A549 (cell line): ENCODE measurements at regions not wholly inside any gene's neighbourhood (a gene's known extent, or its start where the extent isn't known, plus 50 kb on each side); places are given as distances from the start of the nearest gene placed in this dataset.

Experiments
- ATAC-seq, 2 experiments: fragments of 200-7000 bp in 1 of 2; fragments of >200 bp in 1 of 2; cut with Nextera tagmentation in 1 of 2; cut with Tn5 transposase in 1 of 2; 3 replicates each; pipeline versions ENCODE4 v1.8.0 to v1.9.1; 2018 to 2020; ENCODE audit warnings: mild to moderate bottlenecking in 1 of 2, moderate library complexity in 1 of 2
- CTCF ChIA-PET: fragments of 300-600 bp; sonication (Branson Sonifier 250); formaldehyde crosslinking; extraction: SDS; loops from one replicate; lab custom pipeline; 2021; ENCODE audit warnings: antibody characterized with exemption, inconsistent platforms; lab: Yijun Ruan, JAX
- POLR2A ChIA-PET: fragments of 350-600 bp; formaldehyde crosslinking; extraction: SDS; loops from one replicate; lab custom pipeline; 2021; ENCODE audit warnings: antibody characterized with exemption, inconsistent platforms; lab: Yijun Ruan, JAX
- DNase-seq, 2 experiments: peaks; one replicate each; pipeline versions ENCODE4 v3.0.0 to v3.0.0-alpha.2; 2011 to 2016; ENCODE audit warnings: low read depth in 1 of 2, low spot score in 1 of 2
- FAIRE-seq: peaks from 2 replicates; lab custom pipeline; 2011; peaks lifted over from hg19 to GRCh38; lab: Jason Lieb, UNC
- H3K27ac ChIP-seq, 2 experiments: fragments of >200 bp; sonication (Bioruptor Twin); formaldehyde crosslinking; 3 replicates each; pipeline ENCODE4 v1.5.1; 2016 to 2017
- H3K4me1 ChIP-seq: fragments of >200 bp; sonication (Bioruptor Twin); formaldehyde crosslinking; 3 replicates; pipeline ENCODE4 v1.6.1; 2016
- H3K4me2 ChIP-seq: fragments of >200 bp; sonication (Bioruptor Twin); formaldehyde crosslinking; 3 replicates; pipeline ENCODE4 v1.6.1; 2016
- H3K4me3 ChIP-seq: fragments of >200 bp; sonication (Bioruptor Twin); formaldehyde crosslinking; 3 replicates; pipeline ENCODE4 v1.5.1; 2016
- H3K9me3 ChIP-seq: fragments of >200 bp; sonication (Bioruptor Twin); formaldehyde crosslinking; 3 replicates; pipeline ENCODE4 v1.6.1; 2016
- CBX8 ChIP-seq: fragments of 200-600 bp; sonication (generic); IDR thresholded peaks from 2 replicates; pipeline ENCODE4 v1.6.1; 2016
- CEBPB ChIP-seq, 2 experiments: fragments of >200 bp in 1 of 2; sonication (Bioruptor Twin) in 1 of 2; formaldehyde crosslinking in 1 of 2; IDR thresholded peaks; 2 replicates each; pipeline ENCODE4 v1.6.1; 2012 to 2016
- CTCF ChIP-seq: fragments of >200 bp; sonication (Bioruptor Twin); formaldehyde crosslinking; IDR thresholded peaks from 3 replicates; pipeline ENCODE4 v1.5.1; 2016
- E2F6 ChIP-seq: IDR thresholded peaks from 2 replicates; pipeline ENCODE4 v1.6.1; 2012; ENCODE audit warnings: low read depth, borderline replicate concordance
- EHF ChIP-seq: fragments of 250-450 bp; sonication (Bioruptor Pico); IDR thresholded peaks from 2 replicates; pipeline ENCODE4 v1.5.0; 2020; ENCODE audit warnings: mild to moderate bottlenecking
- EHMT2 ChIP-seq: fragments of 200-600 bp; sonication (generic); IDR thresholded peaks from 2 replicates; pipeline ENCODE4 v1.6.1; 2016; ENCODE audit warnings: antibody characterized with exemption, low read depth, mild to moderate bottlenecking, moderate library complexity
- ELK1 ChIP-seq: fragments of 150-350 bp; IDR thresholded peaks from 2 replicates; pipeline ENCODE4 v1.6.1; 2014; ENCODE audit warnings: low read depth, mild to moderate bottlenecking, low read length
- EP300 ChIP-seq, 2 experiments: fragments of >200 bp; sonication (Bioruptor Twin); formaldehyde crosslinking; IDR thresholded peaks; 2 replicates in 1 of 2; 3 replicates in 1 of 2; pipeline ENCODE4 v1.6.1; 2016 to 2017
- ESRRA ChIP-seq: fragments of 150-350 bp; IDR thresholded peaks from 2 replicates; pipeline ENCODE4 v1.6.1; 2014; ENCODE audit warnings: mild to moderate bottlenecking, low read length, borderline replicate concordance
- FOSL2 ChIP-seq, 2 experiments: fragments of 450-650 bp in 1 of 2; fragments of >200 bp in 1 of 2; sonication (Bioruptor Twin) in 1 of 2; formaldehyde crosslinking; IDR thresholded peaks; 2 replicates each; pipeline versions ENCODE4 v1.5.0 to v1.6.1; 2016 to 2020; ENCODE audit warnings: mild to moderate bottlenecking in 1 of 2, moderate library complexity in 1 of 2
- GATA3 ChIP-seq: IDR thresholded peaks from 2 replicates; pipeline ENCODE4 v1.6.1; 2012; ENCODE audit warnings: borderline replicate concordance
- HOXB13 ChIP-seq: fragments of 250-450 bp; sonication (Bioruptor Pico); IDR thresholded peaks from 2 replicates; pipeline ENCODE4 v1.5.0; 2020; ENCODE audit warnings: low read depth, mild to moderate bottlenecking, moderate library complexity
- HOXB5 ChIP-seq: fragments of 250-450 bp; sonication (Bioruptor Pico); IDR thresholded peaks from 2 replicates; pipeline ENCODE4 v1.5.0; 2020; ENCODE audit warnings: mild to moderate bottlenecking, moderate library complexity
- JUN ChIP-seq, 2 experiments: fragments of >200 bp; sonication (Bioruptor Twin); formaldehyde crosslinking; IDR thresholded peaks; 2 replicates in 1 of 2; 3 replicates in 1 of 2; pipeline ENCODE4 v1.6.1; 2016 to 2017
- JUNB ChIP-seq: fragments of >200 bp; sonication (Bioruptor Twin); formaldehyde crosslinking; IDR thresholded peaks from 2 replicates; pipeline ENCODE4 v1.6.1; 2016
- KDM1A ChIP-seq: fragments of 200-600 bp; sonication (generic); IDR thresholded peaks from 2 replicates; pipeline ENCODE4 v1.6.1; 2016; ENCODE audit warnings: low read depth, mild to moderate bottlenecking
- MAX ChIP-seq: IDR thresholded peaks from 2 replicates; pipeline ENCODE4 v1.6.1; 2012
- POLR2AphosphoS2 ChIP-seq: conservative IDR thresholded peaks from 2 replicates; pipeline ENCODE4 v1.6.1; 2012; ENCODE audit warnings: low read length, improper control_type of control experiment, inconsistent platforms
- RAD21 ChIP-seq, 2 experiments: fragments of >200 bp in 1 of 2; sonication (Bioruptor Twin) in 1 of 2; formaldehyde crosslinking in 1 of 2; IDR thresholded peaks in 1 of 2; conservative IDR thresholded peaks in 1 of 2; 2 replicates in 1 of 2; 3 replicates in 1 of 2; pipeline ENCODE4 v1.6.1; 2012 to 2018; ENCODE audit warnings: inconsistent platforms in 1 of 2
- RARB ChIP-seq: fragments of 250-450 bp; sonication (Bioruptor Pico); IDR thresholded peaks from 2 replicates; pipeline ENCODE4 v1.8.0; 2021; ENCODE audit warnings: mild to moderate bottlenecking, moderate library complexity
- RCOR1 ChIP-seq: fragments of 150-350 bp; IDR thresholded peaks from 2 replicates; pipeline ENCODE4 v1.6.1; 2014; ENCODE audit warnings: antibody characterized with exemption, low read length, low read depth
- REST ChIP-seq: fragments of 200-600 bp; sonication (generic); IDR thresholded peaks from 2 replicates; pipeline ENCODE4 v1.6.1; 2016; ENCODE audit warnings: antibody characterized with exemption, mild to moderate bottlenecking, moderate library complexity
- SMC3 ChIP-seq: fragments of >200 bp; sonication (Bioruptor Twin); formaldehyde crosslinking; IDR thresholded peaks from 3 replicates; pipeline ENCODE4 v1.6.1; 2018; ENCODE audit warnings: inconsistent platforms
- SREBF2 ChIP-seq: fragments of 450-650 bp; IDR thresholded peaks from 2 replicates; pipeline ENCODE4 v1.6.1; 2014; ENCODE audit warnings: mild to moderate bottlenecking, moderate library complexity
- ZC3H11A ChIP-seq: fragments of 450-650 bp; IDR thresholded peaks from 2 replicates; pipeline ENCODE4 v1.6.1; 2014; ENCODE audit warnings: antibody characterized with exemption, mild to moderate bottlenecking
- ZSCAN20 ChIP-seq: fragments of 250-450 bp; sonication (Bioruptor Pico); IDR thresholded peaks from 2 replicates; pipeline ENCODE4 v1.8.0; 2022; ENCODE audit warnings: mild to moderate bottlenecking, moderate library complexity
- WGBS: methylation state at CpG from one replicate; pipeline ENCODE4 v1.1.6; 2017; ENCODE audit errors: missing lambda C conversion rate; 5-methylcytosine and 5-hydroxymethylcytosine counted together

GRCh38 chr11:119897046-119897440 is 168.0 kb upstream of the NECTIN1 start:
- Histone ChIP-seq H3K9me3 (no peaks in the 10 kb centered on the region), H3K27ac (no peak overlapping the region), H3K4me1 (no peaks in the 10 kb centered on the region), H3K4me3 (no peak overlapping the region), H3K4me2 (no peak overlapping the region)
- ATAC-seq (no peak), DNase-seq (no peak), FAIRE-seq (no peak)
- 17% methylated on average over 2 of the region's 2 CpGs for WGBS
- TF ChIP-seq EHMT2 = no peak
- TF ChIP-seq GATA3 = no peak
- no peak for TF ChIP-seq RARB (CRISPR knock-in tag)
- TF ChIP-seq HOXB13 (CRISPR knock-in tag) = no peak
- no peak for TF ChIP-seq SMC3
- no peak for TF ChIP-seq ESRRA
- TF ChIP-seq RAD21 (conservative IDR thresholded peaks at IDR 0.05 in 1 of 2, IDR thresholded peaks at IDR 0.05 in 1 of 2) = no peak
- TF ChIP-seq JUN (IDR thresholded peaks at IDR 0.05) = no peak
- TF ChIP-seq ZC3H11A = no peak
- TF ChIP-seq SREBF2 = no peak
- no peak for TF ChIP-seq EP300 (IDR thresholded peaks at IDR 0.05)
- no peak for TF ChIP-seq REST
- no peak for TF ChIP-seq HOXB5 (CRISPR knock-in tag)
- no peak for TF ChIP-seq EHF
- no peak for TF ChIP-seq POLR2AphosphoS2
- CTCF ChIA-PET = interaction anchor here (1.6 kb wide), 1 partner anchor 16 kb away, joined by 3 read pairs; no protein-coding TSS in a partner anchor
- POLR2A ChIA-PET = no interaction called here

GRCh38 chr11:119896387-119897045 is 167.5 kb upstream of the NECTIN1 start:
- ATAC-seq = no peak
- H3K4me2 ChIP-seq = no peak overlapping the region
- CTCF ChIA-PET = interaction anchor here (1.6 kb wide), 1 partner anchor 17 kb away, joined by 3 read pairs; no protein-coding TSS in a partner anchor
- no peak for FAIRE-seq
- H3K27ac ChIP-seq = no peak overlapping the region
- TF ChIP-seq MAX (no peak), KDM1A (no peak), RCOR1 (no peak), ZSCAN20 (CRISPR knock-in tag) (no peak), CEBPB (IDR thresholded peaks at IDR 0.05) (no peak)
- no peak overlapping the region for H3K4me3 ChIP-seq
- no peaks in the 10 kb centered on the region for H3K4me1 ChIP-seq
- no peaks in the 10 kb centered on the region for H3K9me3 ChIP-seq
- POLR2A ChIA-PET = no interaction called here
- 27% methylated on average over 8 of the region's 8 CpGs for WGBS
- DNase-seq = no peak

GRCh38 chr11:119895981-119896380 is 167.0 kb upstream of the NECTIN1 start:
- DNase-seq (no peak), ATAC-seq (no peak), FAIRE-seq (no peak)
- ChIA-PET CTCF (no interaction called here), POLR2A (no interaction called here)
- Histone ChIP-seq H3K9me3 (no peaks in the 10 kb centered on the region), H3K4me3 (no peak overlapping the region), H3K27ac (no peak overlapping the region), H3K4me1 (no peaks in the 10 kb centered on the region), H3K4me2 (no peak overlapping the region)
- WGBS = 20% methylated on average over 1 of the region's 1 CpG
- TF ChIP-seq HOXB13 (CRISPR knock-in tag) (no peak), E2F6 (no peak), EHF (no peak), EP300 (IDR thresholded peaks at IDR 0.05) (no peak), ELK1 (no peak), CTCF (no peak), CBX8 (no peak), JUNB (no peak), FOSL2 (IDR thresholded peaks at IDR 0.05) (no peak), FOSL2 (CRISPR knock-in tag; IDR thresholded peaks at IDR 0.05) (no peak)
